Hematopoietic multipotent progenitor cell (in vitro differentiated cells): ENCODE measurements at regions not wholly inside any gene's neighbourhood (a gene's known extent, or its start where the extent isn't known, plus 50 kb on each side); places are given as distances from the start of the nearest gene placed in this dataset.

ENCODE experiments used
- DNase-seq, 3 donors: peaks; one replicate each; pipeline ENCODE4 v3.0.0-alpha.2; 2011 to 2015; ENCODE audit warnings: low read depth in 2 of 3, low spot score in 2 of 3

GRCh38 chr7:18235819-18236218, 208.2 kb upstream of the PRPS1L1 start:
- DNase-seq = no peak

DNA sequence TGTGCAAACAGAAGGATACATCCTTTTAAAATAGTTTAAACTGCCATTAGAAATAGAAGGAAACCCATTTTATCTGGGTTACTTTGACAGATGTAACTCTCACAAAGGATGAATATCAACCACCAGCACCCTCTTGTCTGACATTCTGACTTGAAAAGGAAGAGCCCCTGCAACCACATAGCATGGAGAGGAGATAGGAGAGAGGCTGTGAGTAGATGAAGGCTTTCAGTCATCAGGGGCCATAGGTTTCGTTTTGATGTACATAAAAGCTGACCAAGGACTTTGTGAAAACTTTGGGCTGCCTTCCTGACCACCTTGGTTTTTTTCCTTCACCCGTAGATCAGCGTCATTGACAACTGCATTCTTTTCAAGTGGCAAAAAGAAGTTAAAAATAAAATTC, 211.6 kb upstream of the PRPS1L1 start:
- no peak for DNase-seq

GRCh38 chr7:18241543-18242231, 214.0 kb upstream of the PRPS1L1 start:
- DNase-seq = no peak

DNA sequence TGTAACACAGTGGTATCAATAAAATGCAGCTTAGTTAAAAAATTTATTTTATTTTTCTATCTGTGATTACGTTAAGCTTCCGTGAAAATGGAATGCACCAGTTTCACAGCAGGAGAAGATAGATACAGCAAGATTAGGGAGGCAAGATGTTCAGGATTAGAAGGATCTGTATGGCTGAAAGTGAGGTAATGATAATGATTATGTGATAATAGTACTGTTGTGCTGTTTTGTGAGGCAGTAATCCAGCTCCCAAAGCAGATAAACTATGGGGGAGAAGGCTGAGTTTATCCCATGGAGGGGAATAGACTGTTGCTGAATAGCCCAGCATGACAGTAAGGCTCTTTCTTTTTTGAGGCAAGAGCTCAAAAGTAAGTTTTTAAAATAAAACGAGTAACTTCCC, 216.1 kb upstream of the PRPS1L1 start:
- no peak for DNase-seq

GRCh38 chr7:18250133-18250532, 222.5 kb upstream of the PRPS1L1 start:
- no peak for DNase-seq

- DNase-seq = no peak
Measured at GRCh38 chr7:18257711-18258110, 230.1 kb upstream of the PRPS1L1 start.

GRCh38 chr7:18262058-18262457, 233.5 kb upstream of the HDAC9 start:
- DNase-seq = peak in 2 of 3 donors; percentile 6 to 64

- DNase-seq = no peak
Measured at GRCh38 chr7:18265611-18266281, 229.8 kb upstream of the HDAC9 start.

GRCh38 chr7:18268571-18268970, 227.0 kb upstream of the HDAC9 start:
- DNase-seq = no peak

DNA sequence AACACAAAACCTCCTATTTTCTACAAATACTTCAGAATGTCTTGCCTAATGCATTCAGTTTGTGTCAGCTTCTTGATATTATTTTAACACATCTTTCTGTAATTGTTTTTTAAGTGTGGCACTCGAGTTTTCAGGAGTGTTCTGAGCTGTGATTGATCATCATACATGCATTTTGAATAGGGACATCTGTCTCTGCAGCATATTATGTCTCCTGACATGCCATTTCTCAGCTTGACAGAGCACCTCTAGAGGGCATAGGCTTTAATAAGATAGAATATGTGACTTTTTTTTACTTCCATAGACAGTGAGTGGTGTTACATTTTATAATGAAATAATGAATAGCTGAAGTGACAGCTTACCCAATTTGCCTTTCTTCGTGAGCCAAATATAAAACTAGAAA, 219.2 kb upstream of the HDAC9 start:
- peak in 1 of 3 donors; percentile 13 for DNase-seq

DNA sequence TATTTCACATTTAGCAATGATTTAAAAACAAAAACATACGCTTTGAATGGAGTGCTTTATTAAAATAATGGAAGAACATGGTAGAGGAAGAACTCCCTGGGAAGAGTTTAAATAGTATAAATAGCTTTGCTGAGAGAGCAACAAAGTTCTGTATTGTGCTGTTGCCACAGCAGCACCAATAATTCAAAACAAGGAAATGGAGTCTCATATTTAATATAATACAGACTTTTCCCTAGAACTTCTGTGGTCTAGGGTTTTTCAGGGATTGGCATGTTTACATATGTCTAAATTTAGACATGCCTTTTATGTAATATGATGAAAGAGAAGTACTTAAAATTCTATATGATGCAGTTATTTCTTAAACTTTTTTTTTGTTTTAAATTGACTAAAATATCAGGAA, 217.2 kb upstream of the HDAC9 start:
- no peak for DNase-seq

DNA sequence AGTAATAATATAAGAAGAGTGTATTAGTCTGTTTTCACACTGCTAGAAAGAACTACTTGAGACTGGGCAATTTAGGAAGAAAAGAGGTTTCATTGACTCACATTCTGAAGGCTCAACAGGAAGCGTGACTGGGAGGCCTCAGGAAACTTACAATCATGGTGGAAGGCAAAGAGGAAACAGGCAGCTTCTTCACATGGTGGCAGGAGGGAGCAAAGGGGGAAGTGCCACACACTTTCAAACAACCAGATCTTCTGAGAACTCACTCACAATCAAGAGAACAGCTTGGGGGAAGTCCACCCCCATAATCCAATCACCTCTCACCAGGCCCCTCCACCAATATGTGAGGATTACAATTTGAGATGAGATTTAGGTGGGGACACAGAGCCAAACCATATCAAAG, 212.5 kb upstream of the HDAC9 start:
- no peak for DNase-seq

DNA sequence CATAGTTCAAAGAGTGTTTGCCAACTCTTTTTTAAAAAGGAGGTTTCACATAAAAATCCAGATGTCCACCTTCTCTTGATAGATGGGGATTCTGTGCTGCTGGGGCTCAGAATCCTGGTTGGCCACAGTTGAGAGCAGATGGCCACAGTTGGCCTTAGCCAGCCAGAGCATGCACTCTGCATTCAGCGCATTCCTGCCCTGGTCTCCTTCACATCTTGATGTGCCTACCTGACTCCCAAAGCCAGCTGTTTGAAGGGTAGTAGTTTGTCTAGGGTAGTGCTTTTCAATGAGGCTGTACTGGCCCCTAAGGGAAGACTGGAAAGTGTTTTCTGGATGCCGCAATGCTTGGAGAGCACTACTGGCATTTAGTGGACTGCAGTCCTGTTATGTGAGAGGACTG, 208.1 kb upstream of the HDAC9 start:
- no peak for DNase-seq

DNA sequence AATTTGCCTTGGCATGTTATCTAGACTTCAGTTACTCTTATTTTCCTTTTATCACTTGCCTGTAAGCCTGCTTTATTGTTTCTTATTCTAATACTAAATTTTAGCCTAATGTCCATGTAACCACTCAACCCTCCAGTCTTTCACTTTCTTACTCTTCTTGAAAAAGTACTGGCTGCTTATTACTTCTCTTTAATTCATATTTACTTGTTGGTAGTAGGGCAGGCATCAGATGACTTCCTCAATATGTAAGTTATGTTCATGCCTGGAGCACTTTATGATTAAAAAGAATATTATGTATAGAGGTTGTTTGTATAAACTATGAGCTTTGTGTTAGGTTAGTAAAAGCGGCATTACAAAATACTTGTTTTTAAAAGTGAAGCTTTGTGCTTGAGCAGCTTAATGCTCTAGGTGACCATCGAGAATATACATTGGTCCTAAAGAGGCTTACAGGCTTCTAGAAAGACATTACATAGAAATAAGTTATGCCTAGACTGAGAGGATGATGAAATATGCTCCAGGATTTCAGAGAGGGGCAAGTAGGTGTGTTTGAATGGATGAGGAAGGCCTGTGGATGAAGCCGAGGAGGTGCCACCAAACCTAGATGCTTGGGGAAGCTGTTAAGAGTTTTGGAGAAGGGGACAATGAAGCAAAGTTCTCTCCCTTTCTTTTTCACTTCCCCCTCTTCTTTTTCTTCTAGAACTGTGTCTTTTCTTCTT, 207.1 kb upstream of the HDAC9 start:
- DNase-seq = peak in 1 of 3 donors; percentile 18

DNA sequence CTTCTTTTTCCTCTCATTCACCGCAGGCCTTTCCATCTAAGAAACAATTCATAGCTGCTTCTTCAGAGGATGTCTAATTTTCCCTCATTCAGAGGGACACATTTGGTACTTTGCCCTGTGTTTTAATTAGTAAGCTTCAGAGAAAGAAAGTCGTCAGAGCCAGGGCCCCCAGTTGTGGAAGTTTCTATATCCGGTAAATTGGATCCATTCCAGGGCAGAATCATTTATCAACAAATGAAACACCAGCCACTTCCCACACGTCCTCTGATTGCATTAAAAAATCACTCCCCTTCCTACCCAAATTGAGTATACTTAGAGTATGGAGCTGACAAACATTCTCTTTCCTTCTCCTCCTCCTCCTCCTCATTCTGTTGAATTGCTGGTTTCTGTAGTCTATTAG, 205.8 kb upstream of the HDAC9 start:
- peak in 1 of 3 donors; percentile 32 for DNase-seq

DNA sequence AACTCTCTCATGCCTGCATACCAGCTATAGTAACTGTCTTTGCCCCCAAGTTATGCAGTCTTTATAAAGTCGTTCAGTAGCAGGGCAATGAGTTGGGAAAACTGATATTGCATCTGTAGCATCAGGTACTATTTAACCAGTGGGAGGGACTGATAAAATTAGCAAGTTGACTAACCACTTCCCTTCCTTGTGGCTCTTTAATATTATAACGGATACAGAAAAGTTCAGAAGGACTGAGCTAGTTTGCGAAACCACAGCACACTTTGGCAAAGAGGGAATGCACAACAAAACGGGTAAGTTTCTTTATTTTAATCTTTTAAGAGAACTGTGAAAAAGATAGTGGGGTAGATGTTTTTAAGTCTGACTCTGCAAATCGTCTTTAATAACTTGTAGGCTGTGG, 205.3 kb upstream of the HDAC9 start:
- peak in 1 of 3 donors; percentile 41 for DNase-seq

DNA sequence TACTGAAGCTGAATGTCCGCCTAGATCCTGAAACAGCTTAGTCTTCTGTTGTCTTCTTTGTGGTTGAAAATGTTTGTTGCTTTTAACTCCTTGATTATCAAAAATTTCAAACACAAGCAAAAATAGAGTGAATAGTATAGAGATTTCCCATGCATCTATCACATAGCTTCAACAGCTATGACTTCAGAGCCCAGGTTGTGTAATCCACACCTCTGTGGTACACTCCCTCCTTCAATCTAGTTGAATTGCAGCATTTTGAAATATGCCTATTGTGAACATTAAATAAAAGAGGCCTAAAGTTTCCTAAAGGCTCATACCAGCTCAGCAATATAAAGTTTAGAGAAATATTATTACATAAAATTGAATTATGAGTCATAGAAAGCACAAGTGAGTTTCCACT, 204.7 kb upstream of the HDAC9 start:
- peak in 1 of 3 donors; percentile 12 for DNase-seq

DNA sequence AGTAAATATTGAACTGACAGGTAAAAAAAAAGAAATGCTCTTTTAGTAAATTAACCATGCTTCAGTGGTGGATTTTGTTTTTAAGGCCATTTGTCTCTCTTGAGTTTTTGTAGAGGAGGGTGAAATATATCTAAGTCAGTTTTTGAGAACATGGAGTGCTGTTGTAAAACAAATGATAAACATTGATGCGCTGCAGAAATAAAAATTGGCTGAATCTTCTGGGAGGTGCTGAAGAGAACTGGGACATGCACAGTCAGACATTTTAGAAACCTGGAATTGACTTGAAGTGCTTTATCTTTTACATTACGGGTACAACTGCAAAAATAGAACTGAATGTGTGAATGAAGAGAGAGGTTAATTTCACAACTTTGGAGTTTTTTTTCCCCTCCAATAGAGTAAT, 203.0 kb upstream of the HDAC9 start:
- DNase-seq = peak in 1 of 3 donors; percentile 13

GRCh38 chr7:18293759-18294158, 201.8 kb upstream of the HDAC9 start:
- DNase-seq = no peak

- DNase-seq = no peak
Measured at GRCh38 chr7:18294411-18294810, 201.1 kb upstream of the HDAC9 start.

DNA sequence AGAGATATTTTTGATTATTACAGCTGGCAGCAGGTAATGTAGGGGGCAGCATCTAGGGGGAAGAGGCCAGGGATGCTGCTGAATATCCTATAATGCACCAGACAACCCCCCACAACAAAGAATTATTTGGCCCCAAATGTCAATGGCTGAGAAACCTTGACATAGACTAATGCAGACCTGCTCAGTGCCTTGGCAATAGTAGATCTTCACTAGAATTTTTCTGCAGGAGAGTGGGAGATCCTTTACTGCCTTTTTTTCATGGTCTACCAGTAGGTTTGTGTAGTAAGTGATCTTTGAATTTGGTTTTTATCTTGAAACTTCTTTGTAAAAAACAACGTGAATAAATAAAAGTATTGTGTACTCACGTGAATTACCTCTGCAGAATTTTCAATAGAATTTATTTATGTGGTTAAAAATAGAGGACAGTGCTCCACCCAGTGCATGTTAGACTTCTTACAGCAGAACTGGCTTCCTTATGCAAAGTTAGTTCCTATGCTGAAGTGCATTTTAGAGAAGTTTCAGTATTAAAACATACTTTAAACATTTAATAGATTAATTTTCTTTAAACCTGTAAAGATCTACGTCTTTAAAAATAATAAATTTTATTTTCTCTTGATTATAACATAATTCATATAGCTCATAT, 199.6 kb upstream of the HDAC9 start:
- peak in 1 of 3 donors; percentile 61 for DNase-seq
